Esophagus muscularis mucosa (tissue), 4 donors: ENCODE measurements at regions not wholly inside any gene's neighbourhood (a gene's known extent, or its start where the extent isn't known, plus 50 kb on each side); places are given as distances from the start of the nearest gene placed in this dataset.

ENCODE experiments used
- EP300 ChIP-seq: sonication (generic); formaldehyde crosslinking; IDR thresholded peaks from one replicate; pipeline ENCODE4 v1.6.1; 2017; ENCODE audit warnings: antibody characterized with exemption
- POLR2A ChIP-seq: fragments of 450-650 bp; IDR thresholded peaks from one replicate; pipeline ENCODE4 v1.6.1; 2017; ENCODE audit warnings: antibody characterized with exemption, moderate library complexity, mild to moderate bottlenecking, low read depth
- TF ChIP-seq, protein P1 (sequence below), 3 experiments: fragments of 200-600 bp in 2 of 3; fragments of 450-650 bp in 1 of 3; sonication (generic) in 2 of 3; IDR thresholded peaks; one replicate each; pipeline ENCODE4 v1.5.1; 2017 to 2019; ENCODE audit warnings: antibody characterized with exemption in 3 of 3, mild to moderate bottlenecking in 2 of 3, moderate library complexity in 1 of 3

DNA sequence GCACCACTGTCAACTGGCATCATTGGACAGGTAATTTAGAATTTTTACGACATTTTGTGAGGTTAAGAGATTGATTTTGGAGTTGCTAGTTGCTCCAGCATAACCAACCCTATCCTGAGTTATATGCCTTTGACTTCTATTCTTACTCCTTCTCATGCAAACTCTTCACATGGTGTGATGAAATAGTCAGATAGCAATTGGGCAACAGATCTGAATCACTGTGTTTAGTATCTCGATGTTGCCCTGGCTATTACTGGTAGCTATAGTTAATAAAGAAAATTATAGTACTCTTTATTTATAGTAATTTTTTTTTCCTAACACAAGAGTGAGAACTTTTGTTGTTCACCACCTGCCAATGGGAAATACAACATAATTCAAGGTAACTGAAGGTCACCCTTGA lies 494.8 kb upstream of the TOM1L1 start:
- TF ChIP-seq POLR2A (no peak), EP300 (no peak)
- TF ChIP-seq, protein P1, sequence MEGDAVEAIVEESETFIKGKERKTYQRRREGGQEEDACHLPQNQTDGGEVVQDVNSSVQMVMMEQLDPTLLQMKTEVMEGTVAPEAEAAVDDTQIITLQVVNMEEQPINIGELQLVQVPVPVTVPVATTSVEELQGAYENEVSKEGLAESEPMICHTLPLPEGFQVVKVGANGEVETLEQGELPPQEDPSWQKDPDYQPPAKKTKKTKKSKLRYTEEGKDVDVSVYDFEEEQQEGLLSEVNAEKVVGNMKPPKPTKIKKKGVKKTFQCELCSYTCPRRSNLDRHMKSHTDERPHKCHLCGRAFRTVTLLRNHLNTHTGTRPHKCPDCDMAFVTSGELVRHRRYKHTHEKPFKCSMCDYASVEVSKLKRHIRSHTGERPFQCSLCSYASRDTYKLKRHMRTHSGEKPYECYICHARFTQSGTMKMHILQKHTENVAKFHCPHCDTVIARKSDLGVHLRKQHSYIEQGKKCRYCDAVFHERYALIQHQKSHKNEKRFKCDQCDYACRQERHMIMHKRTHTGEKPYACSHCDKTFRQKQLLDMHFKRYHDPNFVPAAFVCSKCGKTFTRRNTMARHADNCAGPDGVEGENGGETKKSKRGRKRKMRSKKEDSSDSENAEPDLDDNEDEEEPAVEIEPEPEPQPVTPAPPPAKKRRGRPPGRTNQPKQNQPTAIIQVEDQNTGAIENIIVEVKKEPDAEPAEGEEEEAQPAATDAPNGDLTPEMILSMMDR (IDR thresholded peaks at IDR 0.05): no peak
